Bronchial epithelial cell (primary cell): ENCODE measurements at regions not wholly inside any gene's neighbourhood (a gene's known extent, or its start where the extent isn't known, plus 50 kb on each side); places are given as distances from the start of the nearest gene placed in this dataset.

Experiments
- DNase-seq: peaks from one replicate; pipeline ENCODE4 v3.0.0-alpha.2; 2010; ENCODE audit warnings: low read depth
- FAIRE-seq: peaks from 2 replicates; lab custom pipeline; 2011; peaks lifted over from hg19 to GRCh38; lab: Jason Lieb, UNC
- H3K27me3 ChIP-seq: 2 replicates; pipeline ENCODE4 v1.5.1; 2011; ENCODE audit warnings: low read length; ENCODE audit not compliant: control insufficient read depth, insufficient read depth
- H3K36me3 ChIP-seq: 2 replicates; pipeline ENCODE4 v1.5.1; 2011; ENCODE audit warnings: low read length; ENCODE audit not compliant: control insufficient read depth, insufficient read depth
- H3K4me3 ChIP-seq: 2 replicates; pipeline ENCODE4 v1.5.1; 2011; ENCODE audit warnings: mild to moderate bottlenecking, low read depth, low read length, control low read depth
- CTCF ChIP-seq: IDR thresholded peaks from 2 replicates; pipeline ENCODE4 v1.5.1; 2011; ENCODE audit warnings: mild to moderate bottlenecking, moderate library complexity, low read length, control low read depth, inconsistent platforms; ENCODE audit not compliant: insufficient read depth, severe bottlenecking

- DNase-seq = no peak
- TF ChIP-seq CTCF = no peak
- Histone ChIP-seq H3K27me3 (no peaks in the 10 kb centered on the region), H3K4me3 (no peak overlapping the region), H3K36me3 (no peaks in the 10 kb centered on the region)
- FAIRE-seq = no peak
These were observed 242.2 kb upstream of the KBTBD8 start for GRCh38 chr3:66755924-66756323.

- no peak for FAIRE-seq
- no peaks in the 10 kb centered on the region for H3K27me3 ChIP-seq
- DNase-seq = peak; percentile 96
- no peaks in the 10 kb centered on the region for H3K36me3 ChIP-seq
- no peak overlapping the region for H3K4me3 ChIP-seq
- no peak for TF ChIP-seq CTCF
These were observed 241.6 kb upstream of the KBTBD8 start for GRCh38 chr3:66756468-66757036.

- no peak for TF ChIP-seq CTCF
- FAIRE-seq (no peak), DNase-seq (peak; percentile 84)
- no peaks in the 10 kb centered on the region for H3K36me3 ChIP-seq
- no peaks in the 10 kb centered on the region for H3K27me3 ChIP-seq
- no peak overlapping the region for H3K4me3 ChIP-seq
These were observed 236.9 kb upstream of the KBTBD8 start for GRCh38 chr3:66761093-66761780.

- H3K27me3 ChIP-seq = no peaks in the 10 kb centered on the region
- no peaks in the 10 kb centered on the region for H3K36me3 ChIP-seq
- FAIRE-seq (peak; percentile 23), DNase-seq (peak; percentile 98)
- TF ChIP-seq CTCF = no peak
- no peak overlapping the region for H3K4me3 ChIP-seq
These were observed 235.0 kb upstream of the KBTBD8 start for GRCh38 chr3:66762916-66763693.

- DNase-seq (no peak), FAIRE-seq (no peak)
- Histone ChIP-seq H3K36me3 (no peaks in the 10 kb centered on the region), H3K4me3 (no peak overlapping the region), H3K27me3 (no peaks in the 10 kb centered on the region)
- no peak for TF ChIP-seq CTCF
These were observed 220.0 kb upstream of the KBTBD8 start for GRCh38 chr3:66778107-66778506.
